Endothelial cell of umbilical vein (primary cell): ENCODE measurements at regions not wholly inside any gene's neighbourhood (a gene's known extent, or its start where the extent isn't known, plus 50 kb on each side); places are given as distances from the start of the nearest gene placed in this dataset.

ENCODE experiments used
- POLR2AphosphoS5 ChIP-seq: IDR thresholded peaks from 2 replicates; pipeline ENCODE4 v1.6.1; 2012; ENCODE audit warnings: low read depth, mild to moderate bottlenecking, control low read depth, low read length, moderate library complexity; ENCODE audit not compliant: insufficient read depth
- TF ChIP-seq, protein P1 (sequence below), 2 donors: IDR thresholded peaks; 1 replicate in 1 of 2; 2 replicates in 1 of 2; pipeline ENCODE4 v1.5.1; 2011; ENCODE audit warnings: low read length in 2 of 2, mild to moderate bottlenecking in 2 of 2, moderate library complexity in 2 of 2, control low read depth in 1 of 2, inconsistent platforms in 1 of 2, low read depth in 1 of 2; ENCODE audit not compliant: insufficient read depth in 1 of 2; ENCODE audit errors: extremely low read depth in 1 of 2

DNA sequence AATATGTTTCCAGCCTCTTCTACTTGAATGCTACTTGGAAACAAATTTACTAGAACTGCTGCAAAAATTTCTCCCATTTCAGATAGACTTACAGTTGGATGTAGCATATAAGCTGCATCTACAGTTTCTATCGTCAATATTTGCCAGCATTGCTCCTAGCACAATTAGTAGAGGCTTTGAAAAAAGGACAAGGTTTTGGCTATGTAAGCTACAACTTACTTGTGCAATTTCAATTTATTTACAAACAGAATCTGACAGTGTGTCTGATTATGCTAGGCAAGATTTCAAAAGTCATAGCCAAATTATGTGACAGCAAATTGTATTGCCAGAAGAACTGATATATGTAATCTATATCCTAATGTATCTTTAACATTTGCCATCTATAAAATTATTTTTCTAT, 628.4 kb upstream of the FAM174A start:
- TF ChIP-seq, protein P1, sequence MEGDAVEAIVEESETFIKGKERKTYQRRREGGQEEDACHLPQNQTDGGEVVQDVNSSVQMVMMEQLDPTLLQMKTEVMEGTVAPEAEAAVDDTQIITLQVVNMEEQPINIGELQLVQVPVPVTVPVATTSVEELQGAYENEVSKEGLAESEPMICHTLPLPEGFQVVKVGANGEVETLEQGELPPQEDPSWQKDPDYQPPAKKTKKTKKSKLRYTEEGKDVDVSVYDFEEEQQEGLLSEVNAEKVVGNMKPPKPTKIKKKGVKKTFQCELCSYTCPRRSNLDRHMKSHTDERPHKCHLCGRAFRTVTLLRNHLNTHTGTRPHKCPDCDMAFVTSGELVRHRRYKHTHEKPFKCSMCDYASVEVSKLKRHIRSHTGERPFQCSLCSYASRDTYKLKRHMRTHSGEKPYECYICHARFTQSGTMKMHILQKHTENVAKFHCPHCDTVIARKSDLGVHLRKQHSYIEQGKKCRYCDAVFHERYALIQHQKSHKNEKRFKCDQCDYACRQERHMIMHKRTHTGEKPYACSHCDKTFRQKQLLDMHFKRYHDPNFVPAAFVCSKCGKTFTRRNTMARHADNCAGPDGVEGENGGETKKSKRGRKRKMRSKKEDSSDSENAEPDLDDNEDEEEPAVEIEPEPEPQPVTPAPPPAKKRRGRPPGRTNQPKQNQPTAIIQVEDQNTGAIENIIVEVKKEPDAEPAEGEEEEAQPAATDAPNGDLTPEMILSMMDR (IDR thresholded peaks at IDR 0.05; ENCODE audit: extremely low read depth in 1 of 2, insufficient read depth in 1 of 2, low read depth in 1 of 2, low read length in 2 of 2): no peak
- TF ChIP-seq POLR2AphosphoS5: no peak
